ENCODE measurements at regions not wholly inside any gene's neighbourhood (a gene's known extent, or its start where the extent isn't known, plus 50 kb on each side); places are given as distances from the start of the nearest gene placed in this dataset.

DNA sequence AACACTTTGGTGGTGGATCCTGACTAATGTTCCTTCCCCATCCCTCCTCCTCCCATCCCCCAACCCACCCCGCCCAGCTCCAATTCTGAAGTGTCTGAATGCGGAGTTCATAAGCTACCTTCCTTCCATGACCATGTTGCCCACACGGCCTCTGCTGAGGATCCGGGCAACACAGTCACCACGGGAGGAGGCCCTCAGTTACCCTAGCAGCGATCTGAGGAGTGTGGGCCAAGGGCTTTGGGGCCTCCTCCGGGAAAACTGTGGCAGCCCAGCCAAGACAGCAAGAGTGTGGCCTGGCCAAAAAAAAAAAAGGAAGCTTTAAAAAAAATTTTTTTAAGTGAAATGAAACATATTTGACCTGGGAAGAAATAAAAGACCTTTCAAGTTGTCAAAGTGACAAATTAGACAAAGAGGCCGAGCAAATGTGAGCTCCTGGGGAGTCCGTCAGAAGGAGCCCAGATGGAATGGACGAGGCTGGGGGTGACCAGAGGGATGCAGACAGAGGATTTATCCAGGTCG, 169.0 kb upstream of the PKDCC start:
- TF ChIP-seq, protein P1, sequence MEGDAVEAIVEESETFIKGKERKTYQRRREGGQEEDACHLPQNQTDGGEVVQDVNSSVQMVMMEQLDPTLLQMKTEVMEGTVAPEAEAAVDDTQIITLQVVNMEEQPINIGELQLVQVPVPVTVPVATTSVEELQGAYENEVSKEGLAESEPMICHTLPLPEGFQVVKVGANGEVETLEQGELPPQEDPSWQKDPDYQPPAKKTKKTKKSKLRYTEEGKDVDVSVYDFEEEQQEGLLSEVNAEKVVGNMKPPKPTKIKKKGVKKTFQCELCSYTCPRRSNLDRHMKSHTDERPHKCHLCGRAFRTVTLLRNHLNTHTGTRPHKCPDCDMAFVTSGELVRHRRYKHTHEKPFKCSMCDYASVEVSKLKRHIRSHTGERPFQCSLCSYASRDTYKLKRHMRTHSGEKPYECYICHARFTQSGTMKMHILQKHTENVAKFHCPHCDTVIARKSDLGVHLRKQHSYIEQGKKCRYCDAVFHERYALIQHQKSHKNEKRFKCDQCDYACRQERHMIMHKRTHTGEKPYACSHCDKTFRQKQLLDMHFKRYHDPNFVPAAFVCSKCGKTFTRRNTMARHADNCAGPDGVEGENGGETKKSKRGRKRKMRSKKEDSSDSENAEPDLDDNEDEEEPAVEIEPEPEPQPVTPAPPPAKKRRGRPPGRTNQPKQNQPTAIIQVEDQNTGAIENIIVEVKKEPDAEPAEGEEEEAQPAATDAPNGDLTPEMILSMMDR (conservative IDR thresholded peaks at IDR 0.05; ENCODE audit: control insufficient read depth, insufficient read depth, low read depth, low read length) = no peak
- H3K4me3 ChIP-seq (ENCODE audit: control insufficient read depth, low read depth, low read length) = no peak overlapping the region
- no peak for DNase-seq (ENCODE audit: low read depth)

DNA sequence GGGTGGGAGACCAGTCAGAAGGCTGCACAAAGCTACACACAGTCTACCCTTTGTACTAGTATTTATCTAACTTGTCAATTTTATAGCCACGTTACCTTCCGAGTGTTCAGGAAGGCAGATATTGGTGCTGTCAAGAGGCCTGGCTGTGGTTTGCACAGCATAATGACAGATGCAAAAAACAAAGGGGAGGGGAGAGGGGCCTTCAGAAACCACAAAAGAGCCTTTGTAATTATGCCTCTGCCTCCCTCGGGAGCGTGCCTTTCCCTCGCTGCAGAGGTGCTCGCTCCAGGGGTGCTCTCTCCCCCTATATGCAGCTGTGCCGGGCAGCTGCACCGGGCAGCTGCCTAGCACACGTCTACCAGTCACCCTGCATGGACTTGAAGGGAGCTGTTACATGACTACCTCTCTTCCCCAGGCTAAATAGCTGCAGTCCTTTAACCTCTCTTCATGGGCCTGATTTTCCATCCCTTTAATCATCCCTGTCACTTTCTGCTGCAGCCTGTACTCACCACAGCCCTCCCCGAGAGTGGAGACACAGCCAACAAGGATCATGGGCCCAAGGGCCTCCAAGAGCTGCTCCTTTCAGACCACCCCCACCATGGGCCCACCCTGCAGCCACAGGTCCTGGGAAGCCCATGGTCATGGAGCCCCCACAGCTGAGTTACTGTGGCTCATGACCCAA, 168.4 kb upstream of the PKDCC start:
- H3K4me3 ChIP-seq (ENCODE audit: control insufficient read depth, low read depth, low read length) = no peak overlapping the region
- DNase-seq (ENCODE audit: low read depth) = no peak
- TF ChIP-seq, protein P1 (conservative IDR thresholded peaks at IDR 0.05; ENCODE audit: control insufficient read depth, insufficient read depth, low read depth, low read length) = no peak

DNA sequence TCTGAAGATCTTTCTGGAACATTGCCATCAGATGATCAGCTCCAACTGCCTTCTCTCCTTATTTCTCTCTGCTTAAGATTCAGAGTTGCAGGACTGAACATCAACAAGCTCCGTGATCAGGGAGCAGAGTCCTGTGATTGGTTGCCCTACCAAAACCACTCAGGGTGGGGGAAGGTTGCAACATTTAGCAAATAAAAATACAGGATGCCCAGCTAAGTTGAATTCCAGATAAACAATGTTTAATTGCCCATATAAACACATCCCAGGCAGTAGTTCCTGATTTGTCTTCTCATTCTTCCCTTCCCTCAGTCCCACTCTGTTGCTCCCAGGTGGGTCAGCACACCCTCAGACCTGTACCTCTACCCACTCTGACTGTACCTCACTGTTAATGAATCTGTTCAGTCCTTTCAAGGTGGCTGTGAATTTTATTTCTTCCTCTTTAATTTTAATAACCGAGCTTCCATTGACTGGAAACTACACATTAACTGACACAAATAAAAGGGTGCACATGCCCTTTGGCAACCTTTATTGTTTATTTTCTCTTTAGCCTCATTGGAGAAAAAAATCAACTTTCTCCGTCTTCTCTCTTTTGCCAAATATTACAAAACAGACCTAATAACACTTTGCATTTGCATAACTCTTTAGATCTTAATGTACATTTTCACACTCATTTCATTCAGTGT, 167.1 kb upstream of the PKDCC start:
- TF ChIP-seq, protein P1 (conservative IDR thresholded peaks at IDR 0.05; ENCODE audit: control insufficient read depth, insufficient read depth, low read depth, low read length) = no peak
- no peak for DNase-seq (ENCODE audit: low read depth)
- H3K4me3 ChIP-seq (ENCODE audit: control insufficient read depth, low read depth, low read length) = no peak overlapping the region

DNA sequence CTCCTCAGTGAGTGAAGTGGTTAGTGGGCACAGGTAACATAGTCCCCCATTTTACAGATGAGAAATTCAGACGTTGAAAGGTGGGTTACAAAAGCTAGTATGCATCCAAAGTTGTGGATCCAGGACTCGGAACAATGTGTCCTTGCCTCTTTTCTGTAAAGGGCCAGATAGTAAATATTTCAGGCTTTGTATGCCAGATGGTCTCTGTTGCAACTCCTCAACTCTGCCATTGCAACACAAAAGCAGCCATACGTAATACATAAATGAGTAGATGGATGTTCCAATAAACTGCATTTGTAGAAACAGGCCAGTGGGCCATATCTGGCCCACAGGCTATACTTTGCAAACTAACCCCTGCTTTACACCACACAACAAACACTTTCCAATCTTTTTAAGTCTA, 166.6 kb upstream of the PKDCC start:
- TF ChIP-seq, protein P1 (conservative IDR thresholded peaks at IDR 0.05; ENCODE audit: control insufficient read depth, insufficient read depth, low read depth, low read length) = no peak
- DNase-seq (ENCODE audit: low read depth) = peak; percentile 67
- H3K4me3 ChIP-seq (ENCODE audit: control insufficient read depth, low read depth, low read length) = no peak overlapping the region

DNA sequence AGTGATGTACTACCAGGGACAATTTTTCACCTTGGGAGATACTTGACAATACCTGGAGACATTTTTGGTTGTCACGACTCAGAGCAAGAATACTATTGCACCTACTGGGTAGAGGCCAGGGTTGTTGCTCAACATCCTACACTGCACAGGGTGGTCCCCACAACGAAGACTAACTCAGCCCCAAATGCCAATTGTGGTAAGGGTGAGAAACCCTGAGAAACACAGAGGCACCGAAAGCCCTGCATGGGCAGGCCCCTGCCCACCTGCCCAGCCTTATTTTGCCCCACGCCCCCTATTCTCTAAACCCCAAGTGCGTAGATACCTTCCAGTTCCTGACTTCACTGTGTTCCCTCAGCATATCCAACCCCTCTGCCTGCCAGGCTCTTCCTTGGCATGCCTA, 163.1 kb upstream of the PKDCC start:
- no peak overlapping the region for H3K4me3 ChIP-seq (ENCODE audit: control insufficient read depth, low read depth, low read length)
- no peak for DNase-seq (ENCODE audit: low read depth)
- TF ChIP-seq, protein P1 (conservative IDR thresholded peaks at IDR 0.05; ENCODE audit: control insufficient read depth, insufficient read depth, low read depth, low read length) = no peak

DNA sequence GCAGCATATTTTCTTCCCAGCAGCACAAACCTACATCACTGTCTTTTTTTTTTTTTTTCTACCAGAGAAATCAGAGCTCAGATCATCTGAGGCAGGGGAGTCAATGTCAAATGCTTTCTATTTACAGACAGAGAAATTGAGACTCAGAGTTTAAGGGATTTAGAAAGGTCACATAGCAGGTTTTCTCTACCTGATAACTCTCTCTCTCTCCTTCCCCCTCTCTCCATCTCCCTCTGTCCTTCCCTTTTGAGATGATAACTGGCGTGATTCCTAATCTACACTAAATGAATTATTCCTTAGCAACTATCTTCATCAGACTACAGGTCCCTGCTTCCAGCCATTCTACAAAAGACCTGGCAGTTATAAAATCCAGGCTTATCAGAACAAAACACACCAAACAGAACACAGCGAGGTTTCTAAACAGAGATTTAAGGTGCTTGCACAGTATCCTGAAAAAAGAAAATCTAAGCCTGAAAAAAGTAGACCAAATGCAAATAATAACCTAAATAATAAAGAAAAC, 161.6 kb upstream of the PKDCC start:
- no peak overlapping the region for H3K4me3 ChIP-seq (ENCODE audit: control insufficient read depth, low read depth, low read length)
- TF ChIP-seq, protein P1 (conservative IDR thresholded peaks at IDR 0.05; ENCODE audit: control insufficient read depth, insufficient read depth, low read depth, low read length) = no peak
- DNase-seq (ENCODE audit: low read depth) = no peak

Data from fibroblast of mammary gland (primary cell).